Upper lobe of left lung (tissue), 4 donors: ENCODE measurements at regions not wholly inside any gene's neighbourhood (a gene's known extent, or its start where the extent isn't known, plus 50 kb on each side); places are given as distances from the start of the nearest gene placed in this dataset.

Source experiments
- EP300 ChIP-seq, 4 donors: sonication (generic); formaldehyde crosslinking; IDR thresholded peaks; one replicate each; pipeline ENCODE4 v1.5.1; 2017; ENCODE audit warnings: antibody characterized with exemption in 4 of 4, control low read depth in 2 of 4
- POLR2A ChIP-seq, 4 donors: fragments of 450-650 bp; IDR thresholded peaks; one replicate each; pipeline ENCODE4 v1.5.1; 2016 to 2017; ENCODE audit warnings: antibody characterized with exemption in 4 of 4, mild to moderate bottlenecking in 2 of 4
- POLR2AphosphoS5 ChIP-seq, 2 donors: sonication (generic); formaldehyde crosslinking; IDR thresholded peaks; one replicate each; pipeline ENCODE4 v1.5.1; 2017; ENCODE audit warnings: antibody characterized with exemption in 2 of 2
- TF ChIP-seq, protein P1 (sequence below), 6 experiments: fragments of 450-650 bp in 4 of 6; fragments of 200-600 bp in 2 of 6; sonication (generic) in 2 of 6; IDR thresholded peaks; one replicate each; pipeline ENCODE4 v1.5.1; 2016 to 2019; ENCODE audit warnings: antibody characterized with exemption in 6 of 6

GRCh38 chr20:51142448-51142847 is 119.5 kb upstream of the KCNG1 start:
- TF ChIP-seq POLR2A (IDR thresholded peaks at IDR 0.05) (no peak), POLR2AphosphoS5 (IDR thresholded peaks at IDR 0.05) (no peak), EP300 (IDR thresholded peaks at IDR 0.05) (no peak)
- TF ChIP-seq, protein P1, sequence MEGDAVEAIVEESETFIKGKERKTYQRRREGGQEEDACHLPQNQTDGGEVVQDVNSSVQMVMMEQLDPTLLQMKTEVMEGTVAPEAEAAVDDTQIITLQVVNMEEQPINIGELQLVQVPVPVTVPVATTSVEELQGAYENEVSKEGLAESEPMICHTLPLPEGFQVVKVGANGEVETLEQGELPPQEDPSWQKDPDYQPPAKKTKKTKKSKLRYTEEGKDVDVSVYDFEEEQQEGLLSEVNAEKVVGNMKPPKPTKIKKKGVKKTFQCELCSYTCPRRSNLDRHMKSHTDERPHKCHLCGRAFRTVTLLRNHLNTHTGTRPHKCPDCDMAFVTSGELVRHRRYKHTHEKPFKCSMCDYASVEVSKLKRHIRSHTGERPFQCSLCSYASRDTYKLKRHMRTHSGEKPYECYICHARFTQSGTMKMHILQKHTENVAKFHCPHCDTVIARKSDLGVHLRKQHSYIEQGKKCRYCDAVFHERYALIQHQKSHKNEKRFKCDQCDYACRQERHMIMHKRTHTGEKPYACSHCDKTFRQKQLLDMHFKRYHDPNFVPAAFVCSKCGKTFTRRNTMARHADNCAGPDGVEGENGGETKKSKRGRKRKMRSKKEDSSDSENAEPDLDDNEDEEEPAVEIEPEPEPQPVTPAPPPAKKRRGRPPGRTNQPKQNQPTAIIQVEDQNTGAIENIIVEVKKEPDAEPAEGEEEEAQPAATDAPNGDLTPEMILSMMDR (IDR thresholded peaks at IDR 0.05), result no peak
